ENCODE measurements at regions not wholly inside any gene's neighbourhood (a gene's known extent, or its start where the extent isn't known, plus 50 kb on each side); places are given as distances from the start of the nearest gene placed in this dataset.

- H3K27me3 ChIP-seq (ENCODE audit: insufficient read depth, low read length, poor library complexity), result no peaks in the 10 kb centered on the region
- no peak overlapping the region for H3K4me2 ChIP-seq (ENCODE audit: insufficient read depth, low read length)
- TF ChIP-seq CTCF (IDR thresholded peaks at IDR 0.05; ENCODE audit: borderline replicate concordance, extremely low read depth, low read length, poor library complexity, severe bottlenecking), result no peak
- no peak for TF ChIP-seq EZH2 (IDR thresholded peaks at IDR 0.05; ENCODE audit: borderline replicate concordance, low read depth, low read length, severe bottlenecking)
- no peak overlapping the region for H2AFZ ChIP-seq (ENCODE audit: low read depth, low read length)
- DNase-seq (no peak), ATAC-seq (ENCODE audit: insufficient read depth, low read depth) (no peak)
- H3K4me1 ChIP-seq (ENCODE audit: insufficient read depth, low read length), result no peaks in the 10 kb centered on the region
- no peaks in the 10 kb centered on the region for H3K36me3 ChIP-seq (ENCODE audit: insufficient read depth, low read length)
- H3K9me3 ChIP-seq (ENCODE audit: insufficient read depth, low read length, severe bottlenecking), result no peaks in the 10 kb centered on the region
- no peak overlapping the region for H3K9ac ChIP-seq (ENCODE audit: low read depth, low read length)
- no peak overlapping the region for H3K4me3 ChIP-seq (ENCODE audit: low read depth in 1 of 2, low read length in 2 of 2)
- no peaks in the 10 kb centered on the region for H3K79me2 ChIP-seq (ENCODE audit: insufficient read depth, low read length)
- no peaks in the 10 kb centered on the region for H4K20me1 ChIP-seq (ENCODE audit: insufficient read depth, low read length)
- no peak overlapping the region for H3K27ac ChIP-seq (ENCODE audit: low read length)
Observed at GRCh38 chr4:127355743-127356142, 277.0 kb upstream of the INTU start.

GRCh38 chr4:127357765-127358164 is 275.0 kb upstream of the INTU start:
- no peaks in the 10 kb centered on the region for H3K4me1 ChIP-seq (ENCODE audit: insufficient read depth, low read length)
- no peak overlapping the region for H3K4me2 ChIP-seq (ENCODE audit: insufficient read depth, low read length)
- H2AFZ ChIP-seq (ENCODE audit: low read depth, low read length), result no peak overlapping the region
- DNase-seq (no peak), ATAC-seq (ENCODE audit: insufficient read depth, low read depth) (no peak)
- no peaks in the 10 kb centered on the region for H4K20me1 ChIP-seq (ENCODE audit: insufficient read depth, low read length)
- no peak overlapping the region for H3K4me3 ChIP-seq (ENCODE audit: low read depth in 1 of 2, low read length in 2 of 2)
- H3K9me3 ChIP-seq (ENCODE audit: insufficient read depth, low read length, severe bottlenecking), result no peaks in the 10 kb centered on the region
- H3K27ac ChIP-seq (ENCODE audit: low read length), result no peak overlapping the region
- TF ChIP-seq CTCF (IDR thresholded peaks at IDR 0.05; ENCODE audit: borderline replicate concordance, extremely low read depth, low read length, poor library complexity, severe bottlenecking), result no peak
- no peak for TF ChIP-seq EZH2 (IDR thresholded peaks at IDR 0.05; ENCODE audit: borderline replicate concordance, low read depth, low read length, severe bottlenecking)
- H3K79me2 ChIP-seq (ENCODE audit: insufficient read depth, low read length), result no peaks in the 10 kb centered on the region
- H3K36me3 ChIP-seq (ENCODE audit: insufficient read depth, low read length), result no peaks in the 10 kb centered on the region
- H3K9ac ChIP-seq (ENCODE audit: low read depth, low read length), result no peak overlapping the region
- no peaks in the 10 kb centered on the region for H3K27me3 ChIP-seq (ENCODE audit: insufficient read depth, low read length, poor library complexity)

DNA sequence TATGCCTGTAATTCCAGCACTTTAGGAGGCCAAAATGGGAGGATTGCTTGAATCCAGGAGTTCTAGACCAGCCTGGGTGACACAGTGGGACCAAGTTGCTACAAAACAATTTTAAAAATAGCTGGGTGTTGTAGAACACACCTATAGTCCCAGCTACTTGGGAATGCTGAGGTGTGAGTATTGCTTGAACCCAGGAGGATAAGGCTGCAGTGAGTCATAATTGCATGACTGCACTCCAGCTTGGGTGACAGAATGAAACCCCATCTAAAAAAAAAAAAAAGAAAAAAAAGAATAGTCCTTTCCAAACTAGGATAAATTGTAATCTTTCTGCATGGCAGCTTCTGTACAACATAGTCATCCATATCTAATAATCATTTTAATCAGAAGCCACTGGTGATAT is 270.1 kb upstream of the INTU start:
- Histone ChIP-seq H4K20me1 (ENCODE audit: insufficient read depth, low read length) (no peaks in the 10 kb centered on the region), H3K27me3 (ENCODE audit: insufficient read depth, low read length, poor library complexity) (no peaks in the 10 kb centered on the region), H3K27ac (ENCODE audit: low read length) (no peak overlapping the region), H3K79me2 (ENCODE audit: insufficient read depth, low read length) (no peaks in the 10 kb centered on the region), H2AFZ (ENCODE audit: low read depth, low read length) (no peak overlapping the region), H3K36me3 (ENCODE audit: insufficient read depth, low read length) (no peaks in the 10 kb centered on the region), H3K4me1 (ENCODE audit: insufficient read depth, low read length) (no peaks in the 10 kb centered on the region), H3K4me3 (ENCODE audit: low read depth in 1 of 2, low read length in 2 of 2) (no peak overlapping the region), H3K9ac (ENCODE audit: low read depth, low read length) (no peak overlapping the region), H3K4me2 (ENCODE audit: insufficient read depth, low read length) (no peak overlapping the region), H3K9me3 (ENCODE audit: insufficient read depth, low read length, severe bottlenecking) (no peaks in the 10 kb centered on the region)
- TF ChIP-seq CTCF (IDR thresholded peaks at IDR 0.05; ENCODE audit: borderline replicate concordance, extremely low read depth, low read length, poor library complexity, severe bottlenecking), result no peak
- TF ChIP-seq EZH2 (IDR thresholded peaks at IDR 0.05; ENCODE audit: borderline replicate concordance, low read depth, low read length, severe bottlenecking), result no peak
- DNase-seq, result no peak
- ATAC-seq (ENCODE audit: insufficient read depth, low read depth), result no peak

DNA sequence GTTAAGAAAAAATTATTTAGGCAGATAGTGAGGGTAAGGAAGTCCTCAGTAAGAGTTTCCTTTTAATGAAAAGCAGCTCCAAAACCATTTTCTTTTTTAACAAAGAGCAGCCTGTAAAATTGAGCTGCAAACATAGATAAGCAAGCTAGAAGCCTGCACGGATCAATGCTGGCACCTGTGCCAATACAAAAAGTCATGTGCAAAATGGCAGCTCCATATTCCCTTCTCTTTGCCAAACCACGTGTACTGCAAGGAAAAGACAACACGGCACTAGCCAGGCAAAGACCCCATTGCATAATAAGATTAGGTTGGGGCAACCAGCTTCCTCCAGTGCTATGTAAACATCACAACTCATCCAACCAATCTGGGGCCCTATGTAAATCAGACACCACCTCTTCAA is 268.4 kb upstream of the INTU start:
- TF ChIP-seq CTCF (IDR thresholded peaks at IDR 0.05; ENCODE audit: borderline replicate concordance, extremely low read depth, low read length, poor library complexity, severe bottlenecking), result no peak
- TF ChIP-seq EZH2 (IDR thresholded peaks at IDR 0.05; ENCODE audit: borderline replicate concordance, low read depth, low read length, severe bottlenecking), result no peak
- no peak for ATAC-seq (ENCODE audit: insufficient read depth, low read depth)
- no peak overlapping the region for H3K4me3 ChIP-seq (ENCODE audit: low read depth in 1 of 2, low read length in 2 of 2)
- no peaks in the 10 kb centered on the region for H3K9me3 ChIP-seq (ENCODE audit: insufficient read depth, low read length, severe bottlenecking)
- H3K4me2 ChIP-seq (ENCODE audit: insufficient read depth, low read length), result no peak overlapping the region
- no peak overlapping the region for H2AFZ ChIP-seq (ENCODE audit: low read depth, low read length)
- no peaks in the 10 kb centered on the region for H3K4me1 ChIP-seq (ENCODE audit: insufficient read depth, low read length)
- no peaks in the 10 kb centered on the region for H3K36me3 ChIP-seq (ENCODE audit: insufficient read depth, low read length)
- H3K79me2 ChIP-seq (ENCODE audit: insufficient read depth, low read length), result no peaks in the 10 kb centered on the region
- DNase-seq, result no peak
- H3K27me3 ChIP-seq (ENCODE audit: insufficient read depth, low read length, poor library complexity), result no peaks in the 10 kb centered on the region
- H3K9ac ChIP-seq (ENCODE audit: low read depth, low read length), result no peak overlapping the region
- H3K27ac ChIP-seq (ENCODE audit: low read length), result no peak overlapping the region
- no peaks in the 10 kb centered on the region for H4K20me1 ChIP-seq (ENCODE audit: insufficient read depth, low read length)
